Activated T-cell treated with anti-CD3 and anti-CD28 coated beads for 4 hours (primary cell): ENCODE measurements at regions not wholly inside any gene's neighbourhood (a gene's known extent, or its start where the extent isn't known, plus 50 kb on each side); places are given as distances from the start of the nearest gene placed in this dataset.
"Not testable (repeated sequence)": the region's sequence is repeated elsewhere in the genome, so short reads cannot be mapped to it uniquely, and the experiment has no call there.

Experiments used
- DNase-seq: peaks from one replicate; pipeline ENCODE4 v3.0.0-alpha.2; 2020

DNA sequence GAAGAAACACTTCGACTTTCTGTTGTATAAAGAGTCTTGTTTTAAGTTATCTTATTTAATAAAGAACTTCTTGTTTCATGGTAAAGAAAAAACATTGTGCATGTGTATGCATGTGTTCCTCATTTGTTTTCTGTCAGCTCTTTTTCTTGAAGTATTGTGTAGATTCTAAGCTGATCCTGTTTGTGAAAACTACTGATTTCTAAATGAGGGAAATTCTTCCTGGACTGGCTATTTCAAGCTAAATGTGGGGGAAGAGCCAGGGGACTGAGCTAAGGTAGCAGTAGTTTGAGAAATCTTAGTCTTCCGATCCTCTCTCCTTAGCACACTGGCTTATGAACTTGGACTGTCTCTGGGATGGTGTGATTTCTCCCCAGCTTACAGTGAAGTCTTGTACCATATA, 56.4 kb upstream of the RBMS1 start:
- no peak for DNase-seq

- DNase-seq, result no peak
Measured at GRCh38 chr2:160551259-160551658, 57.7 kb upstream of the RBMS1 start.

DNA sequence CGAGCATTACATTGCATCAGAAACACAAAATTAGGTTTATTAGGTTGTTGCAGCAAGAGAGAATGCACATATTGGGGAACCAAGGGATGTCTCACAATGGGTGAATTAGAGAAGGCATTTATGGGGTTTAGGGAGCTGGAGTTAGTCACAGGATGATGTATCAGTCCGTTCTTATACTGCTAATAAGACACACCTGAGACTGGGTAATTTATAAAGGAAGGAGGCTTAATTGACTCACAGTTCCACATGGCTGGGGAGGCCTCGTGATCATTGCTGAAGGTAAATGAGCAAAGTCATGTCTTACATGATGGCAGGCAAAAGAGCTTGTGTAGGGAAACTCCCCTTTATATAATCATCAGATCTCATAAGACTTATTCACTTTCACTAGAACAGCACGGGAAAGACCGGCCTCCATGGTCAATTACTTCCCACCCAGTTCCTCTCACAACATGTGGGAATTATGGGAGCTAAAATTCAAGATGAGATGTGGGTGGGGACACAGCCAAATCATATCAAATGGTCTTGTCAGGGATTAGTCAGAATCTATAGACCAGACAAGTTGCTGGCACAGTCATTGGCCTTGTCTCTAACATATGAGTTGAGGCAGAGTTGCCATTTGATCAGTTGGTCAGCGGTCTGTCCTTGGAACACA, 61.9 kb upstream of the RBMS1 start:
- DNase-seq, result no peak

DNA sequence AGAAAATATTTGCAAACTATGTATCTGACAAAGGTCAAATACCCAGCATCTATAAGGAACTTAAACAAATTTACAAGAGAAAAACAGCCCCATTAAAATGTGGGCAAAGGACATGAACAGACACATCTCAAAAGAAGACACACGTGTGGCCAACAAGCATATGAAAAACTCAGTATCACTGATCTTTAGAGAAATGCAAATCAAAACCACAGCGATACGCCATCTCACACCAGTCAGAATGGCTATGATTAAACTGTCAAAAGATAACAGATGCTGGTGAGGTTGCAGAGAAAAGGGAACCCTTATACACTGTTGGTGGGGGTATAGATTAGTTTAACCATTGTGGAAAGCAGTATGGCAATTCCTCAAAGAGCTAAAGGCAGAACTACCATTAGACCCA, 64.3 kb upstream of the RBMS1 start:
- DNase-seq, result no peak

DNA sequence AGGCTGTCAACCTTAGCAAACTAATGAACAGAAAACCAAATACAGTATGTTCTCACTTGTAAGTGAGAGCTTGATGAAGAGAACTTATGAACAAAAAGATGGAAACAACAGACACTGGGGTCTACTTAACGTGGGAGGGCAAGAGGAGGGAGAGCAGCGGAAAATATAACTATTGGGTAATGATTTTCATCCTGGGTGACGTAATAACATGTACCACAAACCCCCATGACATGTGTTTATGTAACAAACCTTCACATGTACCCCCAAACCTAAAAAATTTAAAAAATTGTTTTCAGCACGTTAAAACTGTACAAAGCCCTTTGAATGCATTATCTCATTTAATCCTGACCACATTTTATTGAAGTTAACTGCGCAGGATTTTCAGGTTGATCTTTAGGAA, 64.9 kb upstream of the RBMS1 start:
- no peak for DNase-seq

DNA sequence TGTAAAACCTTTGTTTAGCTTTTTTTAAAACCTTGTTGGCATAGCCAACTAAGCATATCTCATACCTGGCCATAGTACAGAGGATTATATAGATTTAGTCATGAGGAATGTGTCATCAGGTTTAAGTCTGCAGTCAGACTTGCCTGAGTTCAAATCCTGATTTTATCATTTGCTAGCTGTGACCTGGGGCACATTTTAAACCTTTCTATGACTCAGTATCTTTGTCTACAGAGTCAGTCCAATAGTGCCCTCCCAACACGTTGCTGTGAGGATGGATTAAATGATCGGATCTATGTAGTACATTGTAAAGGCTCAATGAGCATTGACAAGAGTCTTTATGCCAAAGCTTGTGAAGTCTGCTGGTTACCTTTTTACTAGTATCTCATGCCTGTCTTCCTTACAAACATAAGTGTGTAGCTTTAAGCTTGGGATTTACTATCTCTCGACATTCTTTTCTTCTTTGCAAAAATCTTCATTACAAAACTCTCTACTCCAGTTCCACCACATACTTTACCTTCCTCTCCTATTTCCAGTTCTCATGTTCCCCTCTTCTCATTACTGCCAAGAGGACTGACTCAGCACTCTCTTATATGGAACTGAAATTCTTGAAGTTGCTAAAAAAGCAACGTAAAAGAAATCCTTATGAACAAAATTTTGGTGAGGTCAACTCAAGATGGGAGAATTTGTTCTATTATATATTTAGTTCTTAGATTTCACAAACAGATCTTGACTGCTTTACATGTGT, 68.1 kb upstream of the RBMS1 start:
- DNase-seq, result no peak

DNA sequence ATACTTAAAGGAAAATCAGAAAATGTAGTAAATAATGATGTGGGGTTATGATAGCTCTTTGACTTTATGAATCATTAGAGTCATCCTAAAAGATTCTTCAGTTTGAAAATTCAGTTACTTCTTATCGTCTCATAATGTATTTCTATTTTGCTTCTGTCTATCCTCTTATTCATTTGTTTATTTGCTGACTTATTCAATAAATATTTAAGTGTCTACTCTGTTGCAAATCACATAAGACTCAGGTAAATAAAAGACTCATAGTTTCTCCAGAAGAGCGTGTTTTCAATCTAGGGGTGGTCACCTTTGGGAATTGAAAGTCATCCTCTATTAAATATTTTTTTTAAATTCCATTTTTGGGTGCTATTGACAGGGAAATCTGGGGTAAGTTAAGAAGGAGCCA, 69.1 kb upstream of the RBMS1 start:
- DNase-seq, result no peak

DNA sequence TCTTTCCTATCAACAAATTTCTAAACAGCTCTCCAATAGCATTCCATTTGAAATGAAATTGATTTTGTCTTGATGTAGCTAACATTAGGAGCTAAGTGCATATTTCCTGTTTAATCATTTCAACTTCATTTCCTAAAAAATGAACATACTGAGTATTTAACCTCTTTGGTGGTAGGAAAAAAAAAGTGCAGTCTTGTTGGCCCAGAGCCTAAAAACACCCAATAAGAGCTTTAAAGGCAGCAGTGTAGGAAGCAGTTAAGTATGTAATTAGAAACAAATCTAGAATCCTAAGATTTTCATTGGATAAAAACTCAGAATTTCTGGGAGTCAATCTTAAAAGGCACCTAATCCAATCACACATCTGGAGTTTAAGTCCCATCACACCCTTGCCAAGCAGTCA, 71.0 kb upstream of the RBMS1 start:
- no peak for DNase-seq

GRCh38 chr2:160565099-160565845, 71.7 kb upstream of the RBMS1 start:
- DNase-seq, result no peak

DNA sequence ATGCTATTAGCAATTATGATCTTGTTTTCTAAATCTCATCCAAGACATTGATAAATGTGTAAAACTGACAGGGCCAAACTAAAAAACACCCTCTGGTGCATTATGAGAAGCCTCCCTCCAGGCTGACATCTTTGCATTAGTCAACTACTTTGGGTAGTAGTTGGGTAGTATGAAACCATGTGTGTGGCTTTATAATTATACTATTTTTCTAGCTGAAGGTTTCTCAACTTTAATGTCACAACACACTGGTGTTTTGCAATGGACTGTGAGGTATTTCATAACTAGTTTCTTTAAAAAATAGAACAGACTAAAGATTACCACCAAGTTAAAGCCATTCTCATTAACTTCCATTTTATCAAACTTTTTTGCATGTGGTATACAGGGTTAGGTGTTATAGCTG, 73.1 kb upstream of the RBMS1 start:
- DNase-seq, result no peak

- DNase-seq, result no peak
Measured at GRCh38 chr2:160568856-160569255, 75.2 kb upstream of the RBMS1 start.

DNA sequence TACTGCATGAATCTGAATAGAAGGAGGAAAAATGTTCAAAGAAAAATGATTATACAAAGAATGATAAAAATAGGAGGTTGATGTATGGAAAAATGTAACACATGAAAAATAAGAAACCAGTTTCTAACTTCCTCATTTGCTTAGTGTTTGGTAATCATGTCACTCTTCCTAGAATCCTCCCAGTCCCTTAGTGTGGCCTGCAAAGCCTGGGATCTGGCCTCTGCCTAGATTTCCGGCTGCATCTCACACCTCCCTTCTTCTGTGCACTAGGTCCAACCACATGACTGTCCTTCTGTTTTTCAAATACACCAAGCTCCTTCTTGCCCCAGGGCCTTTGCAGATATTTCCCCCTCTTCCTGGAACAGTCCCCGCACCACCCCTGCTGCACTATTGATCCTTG, 76.8 kb upstream of the RBMS1 start:
- DNase-seq, result no peak

GRCh38 chr2:160574468-160575140, 81.0 kb upstream of the RBMS1 start:
- DNase-seq, result no peak

DNA sequence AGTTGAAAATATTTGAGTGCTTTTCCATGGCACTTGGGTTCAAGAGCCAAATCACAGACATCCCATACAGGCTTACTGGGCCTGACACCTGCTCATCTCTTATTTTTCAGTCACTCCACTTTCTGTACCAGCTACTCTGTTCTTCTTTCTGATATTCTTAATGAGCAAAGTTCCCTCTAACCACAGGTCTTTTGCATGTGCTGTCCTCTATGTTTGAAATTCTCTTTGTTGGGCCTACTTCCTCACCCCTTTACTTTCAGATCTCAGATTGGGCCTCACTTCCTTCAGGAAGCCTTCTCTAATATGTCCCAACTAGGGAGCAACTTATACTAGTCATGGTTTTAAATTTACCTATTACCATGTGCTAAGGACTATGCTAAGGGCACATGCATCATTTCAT, 81.8 kb upstream of the RBMS1 start:
- DNase-seq, result no peak

DNA sequence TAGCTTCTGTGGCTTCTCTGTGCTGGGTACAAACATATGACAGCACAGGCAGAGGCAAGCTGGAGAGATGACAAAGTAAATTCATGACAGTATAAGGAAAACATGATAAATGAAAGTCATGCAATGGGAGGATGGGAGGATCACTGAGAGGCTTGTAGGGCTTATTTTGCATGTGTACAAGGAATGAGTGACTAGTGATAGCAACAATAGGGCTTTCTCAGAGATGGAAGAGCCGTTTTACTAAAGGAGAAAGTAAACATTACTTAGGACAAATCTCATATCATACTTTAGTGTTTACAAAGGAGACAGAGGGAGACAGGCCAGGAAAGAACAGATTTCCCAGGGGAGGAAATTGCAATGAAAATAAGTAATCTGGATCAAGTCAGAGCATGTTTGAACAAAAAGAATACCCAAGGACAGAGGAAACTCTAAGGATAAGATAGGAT, 82.5 kb upstream of the RBMS1 start:
- no peak for DNase-seq

DNA sequence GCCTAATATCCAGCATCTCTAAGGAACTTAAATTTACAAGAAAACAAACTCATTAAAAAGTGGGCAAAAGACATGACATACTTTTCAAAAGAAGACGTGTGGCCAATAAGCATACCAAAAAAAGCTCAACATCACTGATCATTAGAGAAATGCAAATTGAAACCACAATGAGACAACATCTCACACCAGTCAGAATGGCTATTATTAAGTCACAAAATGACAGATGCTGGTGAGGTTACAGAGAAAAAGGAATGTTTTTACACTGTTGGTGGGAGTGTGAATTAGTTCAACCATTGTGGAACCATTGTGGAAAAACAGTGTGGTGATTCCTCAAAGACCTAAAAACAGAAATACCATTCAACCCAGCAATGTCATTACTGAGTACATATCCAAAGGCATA, 83.5 kb upstream of the RBMS1 start:
- DNase-seq, result not testable (repeated sequence)

GRCh38 chr2:160581035-160581434, 87.4 kb upstream of the RBMS1 start:
- no peak for DNase-seq

GRCh38 chr2:160581448-160581847, 87.8 kb upstream of the RBMS1 start:
- DNase-seq, result no peak

GRCh38 chr2:160582081-160582480, 88.5 kb upstream of the RBMS1 start:
- DNase-seq, result no peak

DNA sequence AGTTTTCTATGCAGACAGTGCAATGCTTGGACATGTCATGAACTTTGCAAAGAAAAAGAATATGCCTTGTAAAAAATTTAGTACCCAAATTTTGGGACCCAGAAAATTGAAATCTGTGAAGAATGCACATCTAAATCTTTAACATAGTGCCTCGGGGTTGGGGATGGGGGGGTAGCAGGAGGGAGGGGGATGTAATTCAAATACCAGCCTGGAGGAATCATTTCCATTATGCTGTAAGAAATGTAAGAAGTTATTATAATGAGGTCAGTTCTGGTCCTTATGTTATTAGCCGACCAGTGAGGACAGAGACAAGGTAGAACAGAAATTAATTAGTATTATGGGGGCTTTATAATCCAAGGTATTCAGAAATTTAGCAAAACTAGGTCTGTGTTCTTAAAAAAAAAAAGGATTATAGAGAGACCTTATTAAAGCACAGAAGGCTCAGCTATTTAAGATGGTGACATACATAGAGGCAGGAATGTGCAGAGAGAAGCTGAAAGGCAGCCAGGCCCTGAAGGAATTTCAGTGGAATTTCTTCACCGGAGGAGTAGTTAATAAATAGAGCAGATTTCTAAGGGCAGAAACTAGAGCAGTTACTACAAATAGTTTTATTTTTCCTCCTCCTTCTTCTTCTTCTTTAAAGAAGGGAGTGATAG, 89.0 kb upstream of the RBMS1 start:
- no peak for DNase-seq

DNA sequence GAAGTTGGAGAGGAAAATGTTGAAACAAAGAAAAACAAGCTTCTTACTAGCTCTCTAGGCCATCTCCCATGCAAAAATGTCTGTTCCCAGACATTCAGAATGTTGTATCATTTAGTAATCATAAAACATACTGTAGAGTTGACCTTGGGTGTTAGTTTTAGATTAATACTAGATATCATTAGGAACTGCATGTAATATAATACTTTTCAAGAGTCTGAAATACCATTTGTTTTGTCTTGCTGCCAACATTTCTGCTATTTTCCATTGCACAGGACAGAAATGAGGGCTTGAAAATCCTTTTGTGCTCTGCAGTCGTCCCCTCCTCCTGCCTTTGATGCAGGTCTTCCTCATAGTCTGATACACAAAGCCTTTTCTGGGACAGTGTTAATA, 89.5 kb upstream of the RBMS1 start:
- DNase-seq, result no peak

DNA sequence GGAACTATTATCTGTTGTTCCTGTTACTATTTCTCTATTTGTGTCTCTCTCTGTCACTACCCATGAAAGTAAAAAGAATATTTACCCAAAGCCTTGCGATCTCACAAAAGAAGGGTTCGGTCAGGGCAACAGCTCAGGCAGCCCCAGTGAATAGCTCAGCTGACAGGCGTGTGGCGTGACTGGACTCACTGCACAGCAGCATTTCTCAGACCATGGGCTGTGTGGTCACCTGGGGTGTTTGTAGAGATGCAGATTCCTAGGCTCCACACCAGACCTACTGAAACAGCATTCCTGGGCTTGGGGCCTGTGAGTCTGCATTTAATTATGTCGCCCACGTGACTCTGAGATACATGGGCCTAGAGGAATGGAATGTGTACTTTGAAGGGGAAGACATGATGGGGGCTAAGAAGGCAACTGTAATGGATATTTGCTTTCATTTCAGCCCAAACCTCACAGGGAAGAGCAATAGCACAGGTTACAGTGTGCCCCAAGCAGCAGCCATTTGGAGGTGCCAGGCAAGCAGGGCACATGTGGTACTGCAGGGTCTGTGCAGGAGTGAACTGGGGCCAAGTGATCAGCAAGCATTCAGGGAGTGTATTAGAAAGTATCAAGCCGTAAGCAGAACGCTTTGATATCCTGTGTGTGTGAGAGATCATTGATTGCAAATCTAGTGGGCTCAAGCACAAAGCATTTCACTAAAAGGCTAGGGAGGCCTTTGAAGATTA, 90.4 kb upstream of the RBMS1 start:
- no peak for DNase-seq
